ENCODE measurements at regions not wholly inside any gene's neighbourhood (a gene's known extent, or its start where the extent isn't known, plus 50 kb on each side); places are given as distances from the start of the nearest gene placed in this dataset.

GRCh38 chr2:212871597-212871996 lies 279.8 kb downstream of the IKZF2 start:
- DNase-seq (ENCODE audit: low read depth, low spot score): no peak

- DNase-seq (ENCODE audit: low read depth, low spot score): no peak
Measured at GRCh38 chr2:212864186-212864585, 287.2 kb downstream of the IKZF2 start.

- DNase-seq (ENCODE audit: low read depth, low spot score): no peak
Measured at GRCh38 chr2:212863185-212863588, 288.2 kb downstream of the IKZF2 start.

- no peak for DNase-seq (ENCODE audit: low read depth, low spot score)
Measured at GRCh38 chr2:212858496-212858895, 292.9 kb downstream of the IKZF2 start.

- DNase-seq (ENCODE audit: low read depth, low spot score): no peak
Measured at GRCh38 chr2:212854771-212855170, 296.6 kb downstream of the IKZF2 start.

- DNase-seq (ENCODE audit: low read depth, low spot score): no peak
Measured at GRCh38 chr2:212854116-212854515, 297.3 kb downstream of the IKZF2 start.

- DNase-seq (ENCODE audit: low read depth, low spot score): no peak
Measured at GRCh38 chr2:212845941-212846340, 305.5 kb downstream of the IKZF2 start.

- DNase-seq (ENCODE audit: low read depth, low spot score): no peak
Measured at GRCh38 chr2:212843409-212844199, 305.0 kb upstream of the ERBB4 start.

GRCh38 chr2:212842544-212843185 lies 304.1 kb upstream of the ERBB4 start:
- no peak for DNase-seq (ENCODE audit: low read depth, low spot score)

- no peak for DNase-seq (ENCODE audit: low read depth, low spot score)
Measured at GRCh38 chr2:212841460-212841859, 302.9 kb upstream of the ERBB4 start.

- no peak for DNase-seq (ENCODE audit: low read depth, low spot score)
Measured at GRCh38 chr2:212832211-212833195, 293.9 kb upstream of the ERBB4 start.

- DNase-seq (ENCODE audit: low read depth, low spot score): no peak
Measured at GRCh38 chr2:212831671-212832199, 293.1 kb upstream of the ERBB4 start.

GRCh38 chr2:212816267-212816666 lies 277.7 kb upstream of the ERBB4 start:
- DNase-seq (ENCODE audit: low read depth, low spot score): no peak

GRCh38 chr2:212815453-212815852 lies 276.9 kb upstream of the ERBB4 start:
- DNase-seq (ENCODE audit: low read depth, low spot score): no peak

- DNase-seq (ENCODE audit: low read depth, low spot score): no peak
Measured at GRCh38 chr2:212814941-212815340, 276.3 kb upstream of the ERBB4 start.

GRCh38 chr2:212811921-212812320 lies 273.3 kb upstream of the ERBB4 start:
- no peak for DNase-seq (ENCODE audit: low read depth, low spot score)

GRCh38 chr2:212811036-212811805 lies 272.6 kb upstream of the ERBB4 start:
- DNase-seq (ENCODE audit: low read depth, low spot score): no peak

GRCh38 chr2:212797484-212798205 lies 259.0 kb upstream of the ERBB4 start:
- no peak for DNase-seq (ENCODE audit: low read depth, low spot score)

- DNase-seq (ENCODE audit: low read depth, low spot score): no peak
Measured at GRCh38 chr2:212794471-212794870, 255.9 kb upstream of the ERBB4 start.

- no peak for DNase-seq (ENCODE audit: low read depth, low spot score)
Measured at GRCh38 chr2:212791569-212791968, 253.0 kb upstream of the ERBB4 start.
